ENCODE measurements at regions not wholly inside any gene's neighbourhood (a gene's known extent, or its start where the extent isn't known, plus 50 kb on each side); places are given as distances from the start of the nearest gene placed in this dataset.

GRCh38 chr9:106526716-106527204 lies 336.2 kb upstream of the ZNF462 start:
- peaks cover 3% of the 10 kb centered on the region for H3K9me3 ChIP-seq (ENCODE audit: low read length)
- no peaks in the 10 kb centered on the region for H3F3A ChIP-seq (ENCODE audit: insufficient read depth, low read length, poor library complexity, severe bottlenecking)
- H4K20me1 ChIP-seq (ENCODE audit: insufficient read depth) = no peaks in the 10 kb centered on the region
- TF ChIP-seq EZH2 (IDR thresholded peaks at IDR 0.05; ENCODE audit: borderline replicate concordance, insufficient read depth, low read length, poor library complexity, severe bottlenecking) = no peak
- H3K79me2 ChIP-seq (replicated peaks; ENCODE audit: insufficient read depth, low read length) = no peaks in the 10 kb centered on the region
- H3K27ac ChIP-seq (ENCODE audit: low read length) = no peak overlapping the region
- no peak overlapping the region for H3K4me2 ChIP-seq (ENCODE audit: low read length)
- no peaks in the 10 kb centered on the region for H3K9me2 ChIP-seq (ENCODE audit: insufficient read depth, low read length)
- H3K9ac ChIP-seq (ENCODE audit: low read length) = no peak overlapping the region
- no peaks in the 10 kb centered on the region for H3K27me3 ChIP-seq (ENCODE audit: insufficient read depth, low read depth, low read length)
- no peaks in the 10 kb centered on the region for H3K36me3 ChIP-seq (ENCODE audit: insufficient read depth, low read length)
- H3K4me3 ChIP-seq (ENCODE audit: low read length) = no peak overlapping the region
- H2AFZ ChIP-seq (ENCODE audit: low read depth, low read length) = no peak overlapping the region

- no peak overlapping the region for H3K27ac ChIP-seq (ENCODE audit: low read length)
- no peaks in the 10 kb centered on the region for H3K36me3 ChIP-seq (ENCODE audit: insufficient read depth, low read length)
- no peaks in the 10 kb centered on the region for H3K79me2 ChIP-seq (replicated peaks; ENCODE audit: insufficient read depth, low read length)
- no peak overlapping the region for H2AFZ ChIP-seq (ENCODE audit: low read depth, low read length)
- no peaks in the 10 kb centered on the region for H3K9me2 ChIP-seq (ENCODE audit: insufficient read depth, low read length)
- no peak overlapping the region for H3K4me2 ChIP-seq (ENCODE audit: low read length)
- H3K4me3 ChIP-seq (ENCODE audit: low read length) = no peak overlapping the region
- no peak overlapping the region for H3K9ac ChIP-seq (ENCODE audit: low read length)
- no peaks in the 10 kb centered on the region for H4K20me1 ChIP-seq (ENCODE audit: insufficient read depth)
- H3K9me3 ChIP-seq (ENCODE audit: low read length) = peaks cover 3% of the 10 kb centered on the region
- H3F3A ChIP-seq (ENCODE audit: insufficient read depth, low read length, poor library complexity, severe bottlenecking) = no peaks in the 10 kb centered on the region
- H3K27me3 ChIP-seq (ENCODE audit: insufficient read depth, low read depth, low read length) = no peaks in the 10 kb centered on the region
- TF ChIP-seq POLR2AphosphoS5 (IDR thresholded peaks at IDR 0.05) (no peak), EP300 (conservative IDR thresholded peaks at IDR 0.05; ENCODE audit: poor library complexity, severe bottlenecking) (no peak), EZH2 (IDR thresholded peaks at IDR 0.05; ENCODE audit: borderline replicate concordance, insufficient read depth, low read length, poor library complexity, severe bottlenecking) (no peak), REST (IDR thresholded peaks at IDR 0.05; ENCODE audit: borderline replicate concordance) (no peak), SMC3 (conservative IDR thresholded peaks at IDR 0.05; ENCODE audit: poor library complexity) (no peak), CTCF (IDR thresholded peaks at IDR 0.05; ENCODE audit: poor library complexity, severe bottlenecking) (no peak), MXI1 (conservative IDR thresholded peaks at IDR 0.05; ENCODE audit: poor library complexity, severe bottlenecking) (no peak)
These were observed 334.8 kb upstream of the ZNF462 start for GRCh38 chr9:106528158-106528557.

GRCh38 chr9:106529616-106530015 lies 333.4 kb upstream of the ZNF462 start:
- TF ChIP-seq MXI1 (conservative IDR thresholded peaks at IDR 0.05; ENCODE audit: poor library complexity, severe bottlenecking) = no peak
- no peak overlapping the region for H3K4me3 ChIP-seq (ENCODE audit: low read length)
- H4K20me1 ChIP-seq (ENCODE audit: insufficient read depth) = no peaks in the 10 kb centered on the region
- H3K36me3 ChIP-seq (ENCODE audit: insufficient read depth, low read length) = no peaks in the 10 kb centered on the region
- no peak overlapping the region for H3K4me2 ChIP-seq (ENCODE audit: low read length)
- H3K27ac ChIP-seq (ENCODE audit: low read length) = no peak overlapping the region
- H3K27me3 ChIP-seq (ENCODE audit: insufficient read depth, low read depth, low read length) = no peaks in the 10 kb centered on the region
- no peaks in the 10 kb centered on the region for H3K9me3 ChIP-seq (ENCODE audit: low read length)
- H3F3A ChIP-seq (ENCODE audit: insufficient read depth, low read length, poor library complexity, severe bottlenecking) = no peaks in the 10 kb centered on the region
- no peak overlapping the region for H3K9ac ChIP-seq (ENCODE audit: low read length)
- H3K9me2 ChIP-seq (ENCODE audit: insufficient read depth, low read length) = no peaks in the 10 kb centered on the region
- H3K79me2 ChIP-seq (replicated peaks; ENCODE audit: insufficient read depth, low read length) = no peaks in the 10 kb centered on the region
- no peak overlapping the region for H2AFZ ChIP-seq (ENCODE audit: low read depth, low read length)

Measured in neural cell (in vitro differentiated cells).